GM12801 (cell line): ENCODE measurements at regions not wholly inside any gene's neighbourhood (a gene's known extent, or its start where the extent isn't known, plus 50 kb on each side); places are given as distances from the start of the nearest gene placed in this dataset.

Experiments used
- CTCF ChIP-seq: IDR thresholded peaks from one replicate; pipeline ENCODE4 v1.5.1; 2011; ENCODE audit warnings: control low read depth; ENCODE audit not compliant: insufficient read length; ENCODE audit errors: extremely low read depth

GRCh38 chr1:93807311-93807930, 71.6 kb downstream of the DNTTIP2 start:
- no peak for TF ChIP-seq CTCF

DNA sequence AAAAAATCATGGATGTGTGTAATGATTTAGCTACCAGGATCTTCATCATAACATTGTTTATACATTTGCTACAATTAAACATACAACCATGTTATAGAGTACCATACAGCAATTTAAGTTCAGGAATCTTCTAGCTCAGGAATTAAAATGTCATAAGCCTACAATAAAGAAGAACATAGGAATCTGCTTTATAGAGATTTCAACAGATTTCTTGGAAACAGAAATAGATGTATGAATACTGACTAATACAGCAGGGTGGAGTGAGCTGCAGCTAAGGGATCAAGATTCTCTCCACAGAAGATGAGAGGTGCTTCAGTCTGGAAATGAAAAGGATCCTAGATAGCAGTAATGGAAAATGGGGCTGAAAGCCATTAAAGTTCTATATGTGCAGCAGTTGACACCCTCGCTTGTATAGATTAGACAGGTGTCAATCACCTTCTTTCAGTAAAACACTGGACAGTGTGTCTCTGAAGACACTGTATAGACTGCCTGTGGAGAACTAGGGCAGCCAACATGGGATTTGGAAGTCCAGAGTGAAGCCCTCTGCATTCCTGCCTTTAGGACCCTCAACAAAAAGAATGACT, 73.9 kb downstream of the DNTTIP2 start:
- TF ChIP-seq CTCF, result no peak

DNA sequence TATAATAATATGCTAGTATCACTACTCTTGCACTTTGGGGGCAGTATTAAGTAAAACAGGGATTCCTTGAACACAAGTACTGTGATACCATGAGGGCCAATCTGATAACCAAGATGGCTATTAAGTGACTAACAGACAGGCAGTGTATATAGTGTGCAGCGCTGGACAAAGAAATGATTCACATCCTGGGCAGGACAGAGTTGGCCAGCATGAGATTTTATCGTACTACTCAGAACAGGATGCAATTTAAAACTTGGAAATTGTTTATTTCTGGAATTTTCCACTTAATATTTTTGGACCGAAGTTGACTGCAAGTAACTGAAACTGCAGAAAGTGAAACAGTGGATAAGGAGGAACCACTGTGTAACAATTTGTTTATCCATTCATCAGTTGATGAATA, 74.6 kb downstream of the DNTTIP2 start:
- TF ChIP-seq CTCF, result no peak

GRCh38 chr1:93801471-93801870, 77.5 kb downstream of the DNTTIP2 start:
- TF ChIP-seq CTCF, result no peak

- TF ChIP-seq CTCF, result no peak
Measured at GRCh38 chr1:93800856-93801255, 78.2 kb downstream of the DNTTIP2 start.

DNA sequence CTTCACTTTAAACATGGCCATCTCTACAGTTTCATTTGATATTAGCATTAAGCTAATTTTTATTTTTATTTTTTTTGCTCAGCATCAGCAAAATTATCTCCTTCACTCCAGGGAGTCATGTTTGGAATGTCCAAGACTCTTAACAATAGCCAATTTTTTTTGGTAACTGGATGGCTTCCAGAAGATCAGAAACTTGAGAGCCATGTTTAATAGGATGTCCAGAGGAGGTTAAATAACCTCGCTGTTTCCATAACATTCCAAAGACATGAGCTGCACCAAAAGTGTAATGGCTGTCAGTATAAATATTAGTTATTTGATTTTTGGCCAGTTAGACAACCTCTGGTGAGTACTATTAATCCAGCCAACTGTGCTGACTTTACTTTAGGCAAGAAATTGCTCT, 80.7 kb downstream of the DNTTIP2 start:
- TF ChIP-seq CTCF, result no peak

DNA sequence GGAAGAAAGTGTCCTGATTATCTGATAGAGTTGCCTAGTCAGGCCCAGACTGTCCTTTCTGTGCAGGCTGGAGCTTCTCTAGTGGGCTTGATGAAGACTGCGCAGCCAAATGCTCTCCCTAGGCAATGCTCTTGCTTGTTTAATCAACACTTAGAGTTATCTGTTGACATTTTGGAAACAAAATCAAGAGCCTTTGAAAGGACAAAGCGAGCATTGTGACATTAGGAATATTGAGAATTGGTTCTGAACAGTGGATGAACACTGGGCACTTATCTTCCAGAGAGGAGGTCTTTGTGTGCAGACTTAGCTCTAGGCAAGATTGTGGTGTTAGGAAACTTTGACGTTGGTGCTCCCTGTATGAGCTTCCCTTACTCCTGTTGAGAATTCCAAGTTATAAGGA, 94.5 kb downstream of the DNTTIP2 start:
- no peak for TF ChIP-seq CTCF

GRCh38 chr1:93783876-93784275, 95.1 kb downstream of the DNTTIP2 start:
- no peak for TF ChIP-seq CTCF
